T1000 (cell line): ENCODE measurements at regions not wholly inside any gene's neighbourhood (a gene's known extent, or its start where the extent isn't known, plus 50 kb on each side); places are given as distances from the start of the nearest gene placed in this dataset.

Experiments used
- DNase-seq: peaks from one replicate; lab custom pipeline; 2025; ENCODE audit warnings: mixed read lengths; lab: John Stamatoyannopoulos, UW

- no peak for DNase-seq
These were observed 515.2 kb upstream of the SULF2 start for GRCh38 chr20:48300529-48300928.

DNA sequence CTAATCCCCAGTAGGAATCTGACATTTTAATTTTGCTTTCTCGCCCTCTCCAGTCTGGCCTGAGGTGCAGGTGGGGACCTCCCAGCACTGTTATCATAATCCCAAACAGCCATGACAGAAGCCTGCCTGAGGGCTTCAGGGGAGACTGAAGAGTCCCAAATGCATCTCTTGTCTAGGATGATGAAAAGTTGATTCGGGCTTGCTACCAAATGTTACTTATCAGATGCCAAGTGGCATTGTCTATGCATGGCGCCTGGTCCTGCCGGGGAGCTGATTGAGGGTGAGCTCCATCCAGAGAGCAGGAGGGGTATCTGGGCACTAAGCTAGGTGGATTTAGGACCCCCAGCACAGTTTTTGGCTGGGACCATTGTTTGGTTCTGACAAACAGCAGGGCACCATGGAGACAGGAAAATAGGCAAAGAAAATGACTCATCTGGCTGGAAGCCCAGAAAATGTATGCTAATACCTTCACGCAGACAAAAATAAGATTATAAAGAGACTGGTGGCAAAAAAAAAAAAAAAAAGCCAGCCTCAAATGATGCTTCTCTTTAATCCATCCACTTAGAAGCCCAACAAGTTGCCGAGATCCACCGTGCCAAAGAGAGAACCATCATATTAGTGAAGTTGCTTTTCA lies 513.7 kb upstream of the SULF2 start:
- peak; percentile 89 for DNase-seq

DNA sequence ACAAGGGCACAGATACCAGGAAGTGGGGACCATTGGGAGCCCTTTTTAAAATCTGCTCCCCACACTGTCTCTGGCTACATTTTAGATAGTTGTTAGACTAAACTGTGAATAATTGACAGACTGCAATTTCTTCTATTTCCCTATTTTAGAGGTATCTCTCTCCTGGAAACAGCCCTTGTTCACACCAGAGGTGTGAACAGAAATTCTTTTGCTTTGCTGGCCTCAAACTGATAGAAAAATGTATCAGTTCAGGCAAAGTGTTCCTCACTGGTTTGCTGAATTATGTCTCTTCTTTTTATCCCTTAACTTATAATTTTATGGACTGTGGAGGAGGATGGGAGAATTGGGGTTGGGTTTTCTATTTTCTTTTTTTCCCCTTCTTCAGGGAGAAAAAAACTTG lies 513.2 kb upstream of the SULF2 start:
- no peak for DNase-seq

DNA sequence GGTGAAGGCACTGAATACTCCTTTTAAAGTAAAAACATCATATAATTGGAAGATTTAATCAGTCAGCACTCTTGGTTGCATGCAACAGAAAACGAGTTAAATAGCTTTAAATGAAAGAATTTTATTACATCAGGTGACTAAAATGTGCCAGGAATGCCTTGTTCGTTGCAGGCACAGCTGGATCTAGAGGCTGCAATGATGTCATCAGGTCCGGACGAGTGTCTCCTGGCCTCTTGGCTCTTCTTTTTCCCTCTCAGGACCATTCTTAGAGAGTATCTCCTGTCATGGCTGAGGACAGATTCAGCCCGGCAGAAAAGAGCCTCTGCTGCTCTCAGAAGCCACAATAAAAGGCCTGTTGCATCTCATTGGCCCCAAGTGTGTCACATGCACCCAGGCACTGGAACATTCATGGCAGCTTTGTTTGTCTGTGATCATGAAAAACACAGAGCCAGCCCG lies 510.7 kb upstream of the SULF2 start:
- peak; percentile 8 for DNase-seq

DNA sequence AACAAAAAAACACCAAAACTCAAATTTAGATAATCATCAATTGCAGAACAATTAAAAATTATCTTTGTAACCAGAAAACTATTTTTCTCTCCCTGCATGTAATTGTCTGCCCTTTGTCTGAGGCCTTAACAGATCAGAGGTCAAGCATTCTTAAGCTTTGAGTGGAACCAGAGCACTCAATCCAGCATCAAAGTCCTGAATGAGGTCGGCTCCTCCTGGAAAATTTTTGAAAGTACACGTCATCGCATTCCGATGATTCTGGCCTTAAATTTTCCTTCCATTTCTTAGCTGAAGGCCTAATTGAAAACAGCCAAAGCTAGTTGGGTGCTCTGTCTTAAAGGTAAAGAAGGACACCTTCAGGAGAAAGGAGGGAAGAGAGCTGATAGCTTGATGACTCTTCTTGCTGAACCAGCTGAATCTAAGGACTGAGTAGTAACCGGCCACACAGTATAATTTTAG lies 510.2 kb upstream of the SULF2 start:
- peak; percentile 79 for DNase-seq

GRCh38 chr20:48294942-48295341 lies 509.7 kb upstream of the SULF2 start:
- DNase-seq = no peak

DNA sequence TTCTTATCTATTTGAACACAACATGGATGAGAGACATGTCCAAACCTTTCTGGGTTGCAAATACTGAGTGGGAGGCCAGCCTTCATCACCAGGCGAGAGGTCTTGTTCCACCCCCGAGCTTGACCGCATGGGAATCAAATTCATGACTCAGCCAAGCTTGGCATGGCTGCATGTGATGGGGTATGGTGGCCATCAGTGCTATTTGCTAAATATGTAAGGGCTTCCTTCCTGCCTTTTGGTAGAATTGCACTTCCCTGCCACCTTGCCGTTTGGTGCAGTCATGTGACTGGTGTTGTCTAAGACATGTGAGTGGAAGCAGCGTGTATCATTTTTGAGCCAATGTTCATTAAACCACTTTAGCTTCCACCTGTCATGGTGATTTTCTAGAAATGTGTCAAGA lies 508.9 kb upstream of the SULF2 start:
- no peak for DNase-seq

DNA sequence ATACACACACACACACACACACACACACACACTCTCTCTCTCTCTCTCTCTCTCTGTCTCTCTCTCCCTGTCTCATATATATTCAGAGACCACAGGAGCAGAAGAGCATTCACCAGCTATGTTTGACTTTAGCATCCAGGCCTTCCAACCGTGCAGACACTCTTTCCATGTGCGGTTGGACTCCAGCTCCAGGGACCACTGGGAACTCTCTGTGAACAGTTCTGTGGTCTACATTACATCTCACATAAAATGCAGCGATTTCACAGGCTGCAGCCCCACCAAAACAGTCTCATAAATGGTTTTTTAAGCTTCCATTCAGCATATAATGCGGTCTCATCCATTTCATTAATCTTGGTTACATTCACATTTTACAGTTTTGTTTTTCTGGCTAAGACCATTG lies 508.4 kb upstream of the SULF2 start:
- no peak for DNase-seq

- DNase-seq = no peak
These were observed 507.5 kb upstream of the SULF2 start for GRCh38 chr20:48292806-48293205.

DNA sequence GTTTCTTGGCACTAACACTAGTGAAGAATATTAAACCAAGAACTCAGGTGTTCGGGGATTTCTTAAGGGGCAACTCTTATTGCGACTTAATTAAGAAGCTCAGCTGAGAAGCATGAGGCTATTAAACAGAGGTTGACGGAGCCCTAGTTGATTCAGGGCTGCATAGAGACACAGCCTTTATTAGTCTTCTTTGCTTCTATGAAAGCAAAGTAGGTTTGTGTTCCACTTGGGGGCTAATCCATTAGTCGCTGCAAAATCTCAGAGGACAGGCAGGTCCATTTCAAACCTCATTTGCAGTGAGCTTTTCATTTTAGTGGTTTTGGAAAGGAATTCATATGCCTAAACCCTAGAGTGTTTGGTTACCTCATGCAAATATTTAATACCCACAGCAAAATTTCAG lies 506.6 kb upstream of the SULF2 start:
- no peak for DNase-seq

GRCh38 chr20:48288930-48289507 lies 503.7 kb upstream of the SULF2 start:
- no peak for DNase-seq

- DNase-seq = no peak
These were observed 502.4 kb upstream of the SULF2 start for GRCh38 chr20:48287552-48288170.

DNA sequence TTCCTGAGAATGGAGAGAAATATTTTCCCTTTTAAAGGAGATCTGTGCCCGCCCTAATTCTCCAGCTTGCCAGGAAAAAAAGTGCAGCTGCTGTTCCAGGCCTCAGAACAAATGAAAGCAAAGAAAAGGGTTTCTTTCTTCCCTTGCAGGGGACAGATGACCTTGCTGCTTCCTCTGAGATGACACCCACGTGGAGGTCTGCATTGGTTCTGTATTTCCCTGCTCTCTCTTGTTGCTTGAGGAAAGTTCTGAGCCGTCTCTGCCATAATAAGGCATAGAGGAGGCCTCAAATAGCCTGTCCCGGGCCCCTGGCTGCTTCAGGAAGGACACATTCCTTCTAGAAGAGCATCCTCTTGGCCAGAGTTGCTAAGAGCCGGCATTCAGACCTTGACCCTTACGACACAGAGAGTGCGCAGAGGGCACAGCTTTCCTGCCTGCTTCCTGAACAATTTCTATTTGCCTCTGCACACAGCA lies 501.8 kb upstream of the SULF2 start:
- no peak for DNase-seq

GRCh38 chr20:48286601-48287000 lies 501.3 kb upstream of the SULF2 start:
- DNase-seq = no peak

DNA sequence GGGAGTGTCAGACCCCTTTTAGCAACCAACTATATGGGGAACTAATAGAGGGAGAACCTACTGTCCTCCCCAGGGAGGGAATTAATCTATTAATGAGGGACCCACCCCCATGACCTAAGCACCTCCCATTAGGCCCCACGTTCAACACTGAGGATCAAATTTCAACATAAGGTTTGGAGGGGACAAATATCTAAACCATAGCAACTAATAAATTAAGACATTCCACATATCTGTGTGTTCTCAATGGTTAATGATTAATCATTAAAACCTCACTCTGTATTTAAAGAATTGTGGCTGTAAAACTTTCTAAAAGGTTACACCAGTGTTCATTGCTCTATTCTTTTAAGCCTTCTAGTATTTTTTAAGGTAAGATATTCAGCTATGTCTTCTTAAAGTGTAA lies 500.4 kb upstream of the SULF2 start:
- DNase-seq = no peak

DNA sequence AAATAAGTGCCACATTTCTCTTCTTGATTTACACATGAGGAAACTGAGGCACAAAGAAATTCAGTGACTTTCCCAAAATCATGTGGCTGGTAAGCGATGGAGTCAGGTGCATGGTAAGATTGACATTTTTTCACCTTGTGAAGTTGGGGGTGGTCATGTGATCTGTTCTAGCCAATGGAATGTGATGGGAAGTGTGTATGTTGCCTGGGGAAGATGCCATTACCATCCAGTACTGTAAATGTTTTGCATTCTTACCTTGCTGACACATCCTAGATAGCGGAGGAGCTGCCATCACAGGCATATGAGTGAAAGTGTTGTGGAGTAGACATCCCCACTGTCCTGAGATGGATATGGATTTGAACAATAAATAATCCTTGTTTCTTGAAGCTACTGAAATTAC lies 499.6 kb upstream of the SULF2 start:
- DNase-seq = no peak

DNA sequence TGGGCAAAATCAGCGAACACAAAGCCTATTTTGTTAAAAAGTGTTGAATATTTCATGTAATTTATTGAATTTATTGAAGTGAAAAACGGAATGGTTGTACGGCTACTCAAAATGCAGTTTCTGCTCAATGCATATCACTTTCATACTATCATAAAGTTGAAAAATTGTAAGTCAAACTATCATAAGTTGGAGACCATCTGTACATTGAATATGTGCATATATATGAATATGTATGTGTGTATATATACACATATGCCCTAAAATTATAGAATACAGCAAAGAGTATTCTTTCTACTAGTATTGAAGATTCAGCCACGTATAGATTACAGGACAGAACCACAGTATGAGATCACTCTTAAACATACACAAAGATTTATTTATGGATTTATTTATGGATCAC lies 499.0 kb upstream of the SULF2 start:
- no peak for DNase-seq

GRCh38 chr20:48283470-48284110 lies 498.3 kb upstream of the SULF2 start:
- DNase-seq = no peak

GRCh38 chr20:48282591-48283228 lies 497.4 kb upstream of the SULF2 start:
- no peak for DNase-seq

DNA sequence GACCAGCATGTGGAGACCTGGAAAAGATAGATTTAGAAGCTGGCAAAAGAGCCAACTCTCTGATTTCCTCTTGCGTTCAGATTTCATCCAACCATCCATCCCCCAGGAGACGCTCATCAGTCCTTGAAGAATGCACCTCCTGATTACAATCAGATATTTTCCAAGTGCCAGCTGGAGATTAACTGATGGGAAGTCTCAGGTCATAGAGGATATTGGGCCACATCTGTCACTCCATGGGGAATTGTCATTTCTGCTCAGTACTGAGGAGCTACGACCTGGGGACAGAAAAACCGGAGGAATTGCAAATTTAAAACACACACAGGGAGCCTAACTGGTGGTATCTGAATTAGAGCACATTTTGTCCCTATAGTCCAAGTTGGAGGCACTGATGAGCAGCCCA lies 496.2 kb upstream of the SULF2 start:
- no peak for DNase-seq

DNA sequence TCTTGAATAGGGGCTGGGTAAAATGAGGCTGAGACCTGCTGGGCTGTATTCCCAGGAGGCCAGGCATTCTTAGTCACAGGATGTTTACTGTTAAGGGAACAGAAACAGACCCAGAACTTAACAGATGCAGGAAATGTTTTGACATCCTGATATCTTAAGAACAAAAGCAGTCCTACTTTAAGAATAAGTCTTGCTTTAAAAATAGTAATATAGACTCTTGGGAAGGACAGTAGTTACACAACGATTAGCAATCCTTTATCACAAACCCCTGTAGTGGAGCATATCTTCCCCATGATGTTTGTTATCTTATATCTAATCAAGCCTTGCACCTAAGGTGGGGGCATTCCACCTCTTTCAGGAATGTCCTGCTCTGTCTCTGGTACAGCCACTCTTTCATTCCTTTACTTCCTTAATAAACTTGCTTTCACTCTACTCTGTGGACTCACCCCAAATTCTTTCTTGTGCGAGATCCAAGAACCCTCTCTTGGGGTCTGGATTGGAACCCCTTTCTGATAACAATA lies 493.7 kb upstream of the SULF2 start:
- DNase-seq = no peak

- DNase-seq = no peak
These were observed 492.0 kb upstream of the SULF2 start for GRCh38 chr20:48277266-48277665.
